Activated T-helper 17 cell treated with anti-CD3 and anti-CD28 coated beads, Interleukin-2, amount 50 U/mL, for 72 hours (primary cell): ENCODE measurements at regions not wholly inside any gene's neighbourhood (a gene's known extent, or its start where the extent isn't known, plus 50 kb on each side); places are given as distances from the start of the nearest gene placed in this dataset.

Experiments used
- ATAC-seq: fragments of 150-1000 bp; cut with Tn5 transposase; replicated peaks from 2 replicates; pipeline ENCODE4 v1.10.0; 2021; ENCODE audit warnings: mild to moderate bottlenecking, moderate library complexity
- H3K27ac Mint-ChIP-seq: one replicate; pipeline ENCODE4 v1.8.0; 2022; ENCODE audit warnings: mixed read lengths
- H3K27me3 Mint-ChIP-seq: one replicate; pipeline ENCODE4 v1.8.0; 2022; ENCODE audit warnings: mixed read lengths
- H3K36me3 Mint-ChIP-seq: one replicate; pipeline ENCODE4 v1.8.0; 2022; ENCODE audit warnings: low read depth, mild to moderate bottlenecking, mixed read lengths
- H3K4me1 Mint-ChIP-seq: one replicate; pipeline ENCODE4 v1.8.0; 2022; ENCODE audit warnings: mixed read lengths
- H3K4me3 Mint-ChIP-seq: one replicate; pipeline ENCODE4 v1.8.0; 2022; ENCODE audit warnings: mild to moderate bottlenecking, mixed read lengths
- H3K9me3 Mint-ChIP-seq: one replicate; pipeline ENCODE4 v1.8.0; 2022; ENCODE audit warnings: mixed read lengths

GRCh38 chr7:145989469-145989868 is 127.1 kb upstream of the CNTNAP2 start:
- no peaks in the 10 kb centered on the region for H3K36me3 Mint-ChIP-seq
- no peak overlapping the region for H3K4me3 Mint-ChIP-seq
- no peak for ATAC-seq
- no peaks in the 10 kb centered on the region for H3K4me1 Mint-ChIP-seq
- H3K27me3 Mint-ChIP-seq: no peaks in the 10 kb centered on the region
- no peak overlapping the region for H3K27ac Mint-ChIP-seq
- peaks cover 8% of the 10 kb centered on the region for H3K9me3 Mint-ChIP-seq

- Mint-ChIP-seq H3K4me3 (no peak overlapping the region), H3K27ac (no peak overlapping the region), H3K36me3 (no peaks in the 10 kb centered on the region), H3K4me1 (no peaks in the 10 kb centered on the region), H3K27me3 (no peaks in the 10 kb centered on the region), H3K9me3 (peaks cover 7% of the 10 kb centered on the region)
- ATAC-seq: no peak
These were observed 130.2 kb upstream of the CNTNAP2 start for GRCh38 chr7:145986248-145986874.

GRCh38 chr7:145978769-145979168 is 137.8 kb upstream of the CNTNAP2 start:
- Mint-ChIP-seq H3K27me3 (no peaks in the 10 kb centered on the region), H3K36me3 (no peaks in the 10 kb centered on the region), H3K27ac (no peak overlapping the region), H3K4me1 (no peaks in the 10 kb centered on the region), H3K4me3 (no peak overlapping the region), H3K9me3 (peaks cover 4% of the 10 kb centered on the region)
- ATAC-seq: no peak

GRCh38 chr7:145959981-145960380 is 156.6 kb upstream of the CNTNAP2 start:
- Mint-ChIP-seq H3K4me1 (no peaks in the 10 kb centered on the region), H3K27me3 (no peaks in the 10 kb centered on the region), H3K4me3 (no peak overlapping the region), H3K9me3 (peaks cover 13% of the 10 kb centered on the region), H3K36me3 (no peaks in the 10 kb centered on the region), H3K27ac (no peak overlapping the region)
- ATAC-seq: no peak

- H3K4me3 Mint-ChIP-seq: no peak overlapping the region
- H3K27me3 Mint-ChIP-seq: no peaks in the 10 kb centered on the region
- no peak for ATAC-seq
These were observed 159.3 kb upstream of the CNTNAP2 start for GRCh38 chr7:145957160-145957890.

GRCh38 chr7:145951566-145951965 is 165.0 kb upstream of the CNTNAP2 start:
- Mint-ChIP-seq H3K36me3 (no peaks in the 10 kb centered on the region), H3K4me1 (no peaks in the 10 kb centered on the region), H3K27ac (no peak overlapping the region), H3K4me3 (no peak overlapping the region), H3K9me3 (peaks cover 15% of the 10 kb centered on the region), H3K27me3 (no peaks in the 10 kb centered on the region)
- no peak for ATAC-seq

More at GRCh38 chr7:145957160-145957890, 159.3 kb upstream of the CNTNAP2 start:
- H3K27ac Mint-ChIP-seq: no peak overlapping the region
- peaks cover 8% of the 10 kb centered on the region for H3K9me3 Mint-ChIP-seq
- no peaks in the 10 kb centered on the region for H3K36me3 Mint-ChIP-seq
- no peaks in the 10 kb centered on the region for H3K4me1 Mint-ChIP-seq

- no peaks in the 10 kb centered on the region for H3K27me3 Mint-ChIP-seq
- H3K4me1 Mint-ChIP-seq: no peaks in the 10 kb centered on the region
- no peak overlapping the region for H3K27ac Mint-ChIP-seq
- H3K4me3 Mint-ChIP-seq: no peak overlapping the region
- no peak for ATAC-seq
- no peaks in the 10 kb centered on the region for H3K36me3 Mint-ChIP-seq
- peaks cover 24% of the 10 kb centered on the region for H3K9me3 Mint-ChIP-seq
These were observed 187.7 kb upstream of the CNTNAP2 start for GRCh38 chr7:145928937-145929336.

- no peaks in the 10 kb centered on the region for H3K27me3 Mint-ChIP-seq
- no peak overlapping the region for H3K4me3 Mint-ChIP-seq
- H3K9me3 Mint-ChIP-seq: peaks cover 28% of the 10 kb centered on the region
- no peaks in the 10 kb centered on the region for H3K36me3 Mint-ChIP-seq
- H3K27ac Mint-ChIP-seq: no peak overlapping the region
- no peaks in the 10 kb centered on the region for H3K4me1 Mint-ChIP-seq
- ATAC-seq: no peak
These were observed 196.9 kb upstream of the CNTNAP2 start for GRCh38 chr7:145919712-145920111.

GRCh38 chr7:145916776-145917175 is 199.8 kb upstream of the CNTNAP2 start:
- H3K27me3 Mint-ChIP-seq: no peaks in the 10 kb centered on the region
- no peak for ATAC-seq
- H3K4me1 Mint-ChIP-seq: no peaks in the 10 kb centered on the region
- peaks cover 24% of the 10 kb centered on the region for H3K9me3 Mint-ChIP-seq
- H3K27ac Mint-ChIP-seq: no peak overlapping the region
- H3K4me3 Mint-ChIP-seq: no peak overlapping the region
- H3K36me3 Mint-ChIP-seq: no peaks in the 10 kb centered on the region

- H3K27me3 Mint-ChIP-seq: no peaks in the 10 kb centered on the region
- H3K27ac Mint-ChIP-seq: no peak overlapping the region
- H3K36me3 Mint-ChIP-seq: no peaks in the 10 kb centered on the region
- no peak for ATAC-seq
- no peak overlapping the region for H3K4me3 Mint-ChIP-seq
- H3K9me3 Mint-ChIP-seq: peaks cover 20% of the 10 kb centered on the region
- H3K4me1 Mint-ChIP-seq: no peaks in the 10 kb centered on the region
These were observed 200.9 kb upstream of the CNTNAP2 start for GRCh38 chr7:145915679-145916078.

GRCh38 chr7:145909991-145910513 is 206.5 kb upstream of the CNTNAP2 start:
- no peaks in the 10 kb centered on the region for H3K36me3 Mint-ChIP-seq
- H3K27me3 Mint-ChIP-seq: no peaks in the 10 kb centered on the region
- no peak overlapping the region for H3K27ac Mint-ChIP-seq
- ATAC-seq: no peak
- no peaks in the 10 kb centered on the region for H3K4me1 Mint-ChIP-seq
- H3K9me3 Mint-ChIP-seq: peaks cover 4% of the 10 kb centered on the region
- H3K4me3 Mint-ChIP-seq: no peak overlapping the region

GRCh38 chr7:145903658-145904057 is 212.9 kb upstream of the CNTNAP2 start:
- H3K4me3 Mint-ChIP-seq: no peak overlapping the region
- no peak overlapping the region for H3K27ac Mint-ChIP-seq
- H3K9me3 Mint-ChIP-seq: peaks cover 11% of the 10 kb centered on the region
- no peaks in the 10 kb centered on the region for H3K36me3 Mint-ChIP-seq
- ATAC-seq: no peak
- H3K27me3 Mint-ChIP-seq: no peaks in the 10 kb centered on the region
- no peaks in the 10 kb centered on the region for H3K4me1 Mint-ChIP-seq

GRCh38 chr7:145902123-145902522 is 214.5 kb upstream of the CNTNAP2 start:
- no peaks in the 10 kb centered on the region for H3K4me1 Mint-ChIP-seq

GRCh38 chr7:145899938-145900337 is 216.7 kb upstream of the CNTNAP2 start:
- Mint-ChIP-seq H3K36me3 (no peaks in the 10 kb centered on the region), H3K4me3 (no peak overlapping the region), H3K9me3 (peaks cover 22% of the 10 kb centered on the region), H3K27me3 (no peaks in the 10 kb centered on the region), H3K27ac (no peak overlapping the region), H3K4me1 (no peaks in the 10 kb centered on the region)
- no peak for ATAC-seq

More at GRCh38 chr7:145902123-145902522, 214.5 kb upstream of the CNTNAP2 start:
- Mint-ChIP-seq H3K4me3 (no peak overlapping the region), H3K27ac (no peak overlapping the region), H3K9me3 (peaks cover 18% of the 10 kb centered on the region), H3K27me3 (no peaks in the 10 kb centered on the region), H3K36me3 (no peaks in the 10 kb centered on the region)
- ATAC-seq: no peak

GRCh38 chr7:145893925-145894535 is 222.6 kb upstream of the CNTNAP2 start:
- H3K27ac Mint-ChIP-seq: no peak overlapping the region
- no peak overlapping the region for H3K4me3 Mint-ChIP-seq
- no peaks in the 10 kb centered on the region for H3K27me3 Mint-ChIP-seq

More at GRCh38 chr7:145893925-145894535, 222.6 kb upstream of the CNTNAP2 start:
- Mint-ChIP-seq H3K9me3 (peaks cover 18% of the 10 kb centered on the region), H3K4me1 (no peaks in the 10 kb centered on the region), H3K36me3 (no peaks in the 10 kb centered on the region)
- no peak for ATAC-seq
